ENCODE measurements at regions not wholly inside any gene's neighbourhood (a gene's known extent, or its start where the extent isn't known, plus 50 kb on each side); places are given as distances from the start of the nearest gene placed in this dataset.

GRCh38 chr13:34591129-34591528 lies 350.9 kb upstream of the NBEA start:
- no peak for DNase-seq

GRCh38 chr13:34591900-34592529 lies 350.1 kb upstream of the NBEA start:
- no peak for DNase-seq

- no peak for DNase-seq
Measured at GRCh38 chr13:34593658-34594057, 348.4 kb upstream of the NBEA start.

GRCh38 chr13:34594507-34594906 lies 347.6 kb upstream of the NBEA start:
- no peak for DNase-seq

GRCh38 chr13:34608331-34608730 lies 333.7 kb upstream of the NBEA start:
- DNase-seq = no peak

- no peak for DNase-seq
Measured at GRCh38 chr13:34611671-34612070, 330.4 kb upstream of the NBEA start.

GRCh38 chr13:34617473-34618083 lies 324.5 kb upstream of the NBEA start:
- no peak for DNase-seq

GRCh38 chr13:34618654-34619053 lies 323.4 kb upstream of the NBEA start:
- no peak for DNase-seq

GRCh38 chr13:34619326-34619725 lies 322.7 kb upstream of the NBEA start:
- no peak for DNase-seq

- DNase-seq = no peak
Measured at GRCh38 chr13:34620074-34620850, 321.8 kb upstream of the NBEA start.

GRCh38 chr13:34620862-34621261 lies 321.2 kb upstream of the NBEA start:
- DNase-seq = no peak

GRCh38 chr13:34623331-34623730 lies 318.7 kb upstream of the NBEA start:
- no peak for DNase-seq

GRCh38 chr13:34627509-34628208 lies 314.4 kb upstream of the NBEA start:
- DNase-seq = no peak

- no peak for DNase-seq
Measured at GRCh38 chr13:34628209-34628682, 313.8 kb upstream of the NBEA start.

- no peak for DNase-seq
Measured at GRCh38 chr13:34634448-34634847, 307.6 kb upstream of the NBEA start.

GRCh38 chr13:34637138-34637537 lies 304.9 kb upstream of the NBEA start:
- no peak for DNase-seq

GRCh38 chr13:34637636-34638035 lies 304.4 kb upstream of the NBEA start:
- DNase-seq = no peak

GRCh38 chr13:34638897-34639296 lies 303.2 kb upstream of the NBEA start:
- no peak for DNase-seq

- no peak for DNase-seq
Measured at GRCh38 chr13:34640179-34640992, 301.7 kb upstream of the NBEA start.

GRCh38 chr13:34640993-34641330 lies 301.1 kb upstream of the NBEA start:
- no peak for DNase-seq

GRCh38 chr13:34647379-34648150 lies 294.5 kb upstream of the NBEA start:
- no peak for DNase-seq

- DNase-seq = no peak
Measured at GRCh38 chr13:34654203-34654602, 287.9 kb upstream of the NBEA start.
